ENCODE measurements at regions not wholly inside any gene's neighbourhood (a gene's known extent, or its start where the extent isn't known, plus 50 kb on each side); places are given as distances from the start of the nearest gene placed in this dataset.

GRCh38 chr12:89177802-89178395 is 174.4 kb downstream of the DUSP6 start:
- TF ChIP-seq CTCF (conservative IDR thresholded peaks at IDR 0.05): no peak
- no peak for TF ChIP-seq EZH2 (IDR thresholded peaks at IDR 0.05; ENCODE audit: low read depth)
